Nephron (organoid): ENCODE measurements at regions not wholly inside any gene's neighbourhood (a gene's known extent, or its start where the extent isn't known, plus 50 kb on each side); places are given as distances from the start of the nearest gene placed in this dataset.

Experiments used
- H3K27ac Mint-ChIP-seq, 3 experiments: 2 replicates each; pipeline ENCODE4 v1.8.0; 2020; ENCODE audit warnings: mixed read lengths in 3 of 3, mild to moderate bottlenecking in 2 of 3, moderate library complexity in 1 of 3
- H3K27me3 Mint-ChIP-seq: 2 replicates; pipeline ENCODE4 v1.8.0; 2021; ENCODE audit warnings: low read depth, mild to moderate bottlenecking, moderate library complexity, mixed read lengths
- H3K36me3 Mint-ChIP-seq: 2 replicates; pipeline ENCODE4 v1.8.0; 2020; ENCODE audit warnings: low read depth, mixed read lengths
- H3K4me1 Mint-ChIP-seq: 2 replicates; pipeline ENCODE4 v1.8.0; 2020; ENCODE audit warnings: mixed read lengths
- H3K4me3 Mint-ChIP-seq, 3 experiments: 2 replicates each; pipeline ENCODE4 v1.8.0; 2020; ENCODE audit warnings: mild to moderate bottlenecking in 3 of 3, mixed read lengths in 3 of 3, moderate library complexity in 2 of 3
- H3K9me3 Mint-ChIP-seq: 2 replicates; pipeline ENCODE4 v1.8.0; 2020; ENCODE audit warnings: mixed read lengths
- CTCF ChIP-seq, 3 experiments: fragments of 200-600 bp; sonication (generic); IDR thresholded peaks; one replicate each; pipeline ENCODE4 v1.5.0; 2021; ENCODE audit warnings: antibody characterized with exemption in 3 of 3; ENCODE audit not compliant: unreplicated experiment in 3 of 3

GRCh38 chr18:59044855-59045254, 94.8 kb upstream of the SEC11C start:
- Mint-ChIP-seq H3K27me3 (peaks cover 36% of the 10 kb centered on the region), H3K9me3 (no peaks in the 10 kb centered on the region), H3K36me3 (no peaks in the 10 kb centered on the region), H3K27ac (no peak overlapping the region), H3K4me1 (peaks cover 26% of the 10 kb centered on the region), H3K4me3 (no peak overlapping the region)
- TF ChIP-seq CTCF (IDR thresholded peaks at IDR 0.05; ENCODE audit: unreplicated experiment in 3 of 3) = no peak

GRCh38 chr18:59047321-59048047, 92.2 kb upstream of the SEC11C start:
- H3K4me3 Mint-ChIP-seq = no peak overlapping the region
- no peaks in the 10 kb centered on the region for H3K9me3 Mint-ChIP-seq
- no peak overlapping the region for H3K27ac Mint-ChIP-seq
- no peaks in the 10 kb centered on the region for H3K36me3 Mint-ChIP-seq
- peaks cover 53% of the 10 kb centered on the region for H3K27me3 Mint-ChIP-seq
- peaks cover 32% of the 10 kb centered on the region for H3K4me1 Mint-ChIP-seq
- no peak for TF ChIP-seq CTCF (IDR thresholded peaks at IDR 0.05; ENCODE audit: unreplicated experiment in 3 of 3)

GRCh38 chr18:59048048-59048363, 91.7 kb upstream of the SEC11C start:
- peaks cover 30% of the 10 kb centered on the region for H3K4me1 Mint-ChIP-seq
- H3K27ac Mint-ChIP-seq = no peak overlapping the region
- no peak for TF ChIP-seq CTCF (IDR thresholded peaks at IDR 0.05; ENCODE audit: unreplicated experiment in 3 of 3)
- no peaks in the 10 kb centered on the region for H3K9me3 Mint-ChIP-seq
- H3K27me3 Mint-ChIP-seq = peaks cover 53% of the 10 kb centered on the region
- H3K4me3 Mint-ChIP-seq = no peak overlapping the region
- H3K36me3 Mint-ChIP-seq = no peaks in the 10 kb centered on the region

- no peak overlapping the region for H3K27ac Mint-ChIP-seq
- no peaks in the 10 kb centered on the region for H3K36me3 Mint-ChIP-seq
- H3K27me3 Mint-ChIP-seq = peaks cover 53% of the 10 kb centered on the region
- peaks cover 34% of the 10 kb centered on the region for H3K4me1 Mint-ChIP-seq
- TF ChIP-seq CTCF (IDR thresholded peaks at IDR 0.05; ENCODE audit: unreplicated experiment in 3 of 3) = no peak
- no peaks in the 10 kb centered on the region for H3K9me3 Mint-ChIP-seq
- H3K4me3 Mint-ChIP-seq = no peak overlapping the region
Measured at GRCh38 chr18:59048378-59048777, 91.3 kb upstream of the SEC11C start.

GRCh38 chr18:59049721-59050660, 89.7 kb upstream of the SEC11C start:
- H3K36me3 Mint-ChIP-seq = no peaks in the 10 kb centered on the region
- H3K27ac Mint-ChIP-seq = no peak overlapping the region
- H3K4me1 Mint-ChIP-seq = peaks cover 47% of the 10 kb centered on the region
- no peak overlapping the region for H3K4me3 Mint-ChIP-seq
- no peaks in the 10 kb centered on the region for H3K9me3 Mint-ChIP-seq
- peaks cover 53% of the 10 kb centered on the region for H3K27me3 Mint-ChIP-seq
- no peak for TF ChIP-seq CTCF (IDR thresholded peaks at IDR 0.05; ENCODE audit: unreplicated experiment in 3 of 3)
